ENCODE measurements at regions not wholly inside any gene's neighbourhood (a gene's known extent, or its start where the extent isn't known, plus 50 kb on each side); places are given as distances from the start of the nearest gene placed in this dataset.

DNA sequence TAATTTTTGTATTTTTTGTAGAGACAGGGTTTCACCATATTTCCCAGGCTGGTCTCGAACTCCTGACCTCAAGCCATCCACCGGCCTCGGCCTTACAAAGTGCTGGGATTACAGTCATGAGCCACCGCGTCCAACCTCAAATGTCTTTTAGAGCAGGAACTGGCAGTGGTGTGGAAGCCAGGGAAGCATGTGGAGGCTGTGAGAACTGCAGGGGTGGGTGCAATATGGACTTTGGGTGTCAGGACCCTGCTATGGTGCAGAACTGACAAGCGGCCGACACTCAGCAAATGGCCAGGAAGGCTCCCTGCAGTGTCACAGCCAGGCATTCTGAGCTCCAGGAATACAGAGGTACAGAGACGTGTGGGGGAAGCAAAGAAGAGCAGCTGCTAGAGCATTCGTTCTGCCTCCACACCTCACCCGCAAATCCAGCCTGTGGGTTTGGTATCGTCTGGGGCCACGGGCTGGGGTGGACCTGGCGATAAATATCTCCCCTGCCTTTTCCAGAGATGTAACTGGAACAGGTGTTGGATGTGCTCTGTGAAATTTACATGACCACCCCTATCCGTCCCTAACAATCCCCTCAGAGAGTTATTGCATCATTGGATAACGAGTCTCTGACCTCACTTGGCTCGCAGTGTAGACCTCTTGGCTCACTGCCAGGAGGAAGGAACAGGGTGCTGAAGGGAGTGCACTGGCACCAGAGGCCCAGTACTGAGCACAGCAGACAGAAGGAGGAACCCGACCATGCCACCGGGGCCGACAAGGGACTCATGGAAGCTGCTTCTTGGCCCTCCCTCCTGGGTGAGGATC, 624.7 kb upstream of the B3GAT1 start:
- ATAC-seq, result no peak
- no peak for TF ChIP-seq ZFP30 (CRISPR knock-in tag; IDR thresholded peaks at IDR 0.05)
- TF ChIP-seq PPARA (CRISPR knock-in tag; IDR thresholded peaks at IDR 0.05; ENCODE audit: borderline replicate concordance), result no peak
- no peak for TF ChIP-seq ISL1 (CRISPR knock-in tag; IDR thresholded peaks at IDR 0.05)
- no peak for TF ChIP-seq ZNF70 (CRISPR knock-in tag; IDR thresholded peaks at IDR 0.05)
- no peak for TF ChIP-seq ZNF565 (CRISPR knock-in tag; conservative IDR thresholded peaks at IDR 0.05; ENCODE audit: low read depth)
- TF ChIP-seq, protein P1, sequence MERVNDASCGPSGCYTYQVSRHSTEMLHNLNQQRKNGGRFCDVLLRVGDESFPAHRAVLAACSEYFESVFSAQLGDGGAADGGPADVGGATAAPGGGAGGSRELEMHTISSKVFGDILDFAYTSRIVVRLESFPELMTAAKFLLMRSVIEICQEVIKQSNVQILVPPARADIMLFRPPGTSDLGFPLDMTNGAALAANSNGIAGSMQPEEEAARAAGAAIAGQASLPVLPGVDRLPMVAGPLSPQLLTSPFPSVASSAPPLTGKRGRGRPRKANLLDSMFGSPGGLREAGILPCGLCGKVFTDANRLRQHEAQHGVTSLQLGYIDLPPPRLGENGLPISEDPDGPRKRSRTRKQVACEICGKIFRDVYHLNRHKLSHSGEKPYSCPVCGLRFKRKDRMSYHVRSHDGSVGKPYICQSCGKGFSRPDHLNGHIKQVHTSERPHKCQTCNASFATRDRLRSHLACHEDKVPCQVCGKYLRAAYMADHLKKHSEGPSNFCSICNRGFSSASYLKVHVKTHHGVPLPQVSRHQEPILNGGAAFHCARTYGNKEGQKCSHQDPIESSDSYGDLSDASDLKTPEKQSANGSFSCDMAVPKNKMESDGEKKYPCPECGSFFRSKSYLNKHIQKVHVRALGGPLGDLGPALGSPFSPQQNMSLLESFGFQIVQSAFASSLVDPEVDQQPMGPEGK (CRISPR knock-in tag; IDR thresholded peaks at IDR 0.05; ENCODE audit: borderline replicate concordance), result no peak
- no peak for TF ChIP-seq ZFP3 (CRISPR knock-in tag; IDR thresholded peaks at IDR 0.05)
- no peak for TF ChIP-seq BACH2 (CRISPR knock-in tag; IDR thresholded peaks at IDR 0.05; ENCODE audit: borderline replicate concordance)
- TF ChIP-seq ESRRG (CRISPR knock-in tag; IDR thresholded peaks at IDR 0.05), result no peak

DNA sequence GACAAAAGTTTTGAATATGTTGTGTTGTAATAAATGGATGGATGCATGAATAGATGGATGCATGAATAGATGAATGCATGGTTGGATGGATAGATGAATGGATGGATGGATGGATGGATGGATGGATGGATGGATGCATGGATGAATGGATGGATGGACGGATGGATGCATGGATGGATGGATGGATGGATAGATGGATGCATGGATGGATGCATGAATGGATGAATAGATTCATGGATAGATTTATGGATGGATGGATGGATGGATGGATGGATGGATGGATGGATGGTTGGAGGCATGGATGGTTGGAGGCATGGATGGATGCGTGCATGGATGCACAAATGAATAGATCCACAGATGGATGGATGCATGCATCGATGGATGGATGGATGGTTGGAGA, 623.2 kb upstream of the B3GAT1 start:
- TF ChIP-seq ZNF8 (CRISPR knock-in tag; IDR thresholded peaks at IDR 0.05), result no peak
- no peak for TF ChIP-seq ESRRG (CRISPR knock-in tag; IDR thresholded peaks at IDR 0.05)
- TF ChIP-seq RARB (CRISPR knock-in tag; IDR thresholded peaks at IDR 0.05), result no peak
- TF ChIP-seq, protein P2, sequence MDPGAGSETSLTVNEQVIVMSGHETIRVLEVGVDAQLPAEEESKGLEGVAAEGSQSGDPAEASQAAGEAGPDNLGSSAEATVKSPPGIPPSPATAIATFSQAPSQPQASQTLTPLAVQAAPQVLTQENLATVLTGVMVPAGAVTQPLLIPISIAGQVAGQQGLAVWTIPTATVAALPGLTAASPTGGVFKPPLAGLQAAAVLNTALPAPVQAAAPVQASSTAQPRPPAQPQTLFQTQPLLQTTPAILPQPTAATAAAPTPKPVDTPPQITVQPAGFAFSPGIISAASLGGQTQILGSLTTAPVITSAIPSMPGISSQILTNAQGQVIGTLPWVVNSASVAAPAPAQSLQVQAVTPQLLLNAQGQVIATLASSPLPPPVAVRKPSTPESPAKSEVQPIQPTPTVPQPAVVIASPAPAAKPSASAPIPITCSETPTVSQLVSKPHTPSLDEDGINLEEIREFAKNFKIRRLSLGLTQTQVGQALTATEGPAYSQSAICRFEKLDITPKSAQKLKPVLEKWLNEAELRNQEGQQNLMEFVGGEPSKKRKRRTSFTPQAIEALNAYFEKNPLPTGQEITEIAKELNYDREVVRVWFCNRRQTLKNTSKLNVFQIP (CRISPR knock-in tag; IDR thresholded peaks at IDR 0.05; ENCODE audit: borderline replicate concordance, low read depth), result no peak
- no peak for TF ChIP-seq ZC3H10 (CRISPR knock-in tag; IDR thresholded peaks at IDR 0.05)
- TF ChIP-seq, protein P3, sequence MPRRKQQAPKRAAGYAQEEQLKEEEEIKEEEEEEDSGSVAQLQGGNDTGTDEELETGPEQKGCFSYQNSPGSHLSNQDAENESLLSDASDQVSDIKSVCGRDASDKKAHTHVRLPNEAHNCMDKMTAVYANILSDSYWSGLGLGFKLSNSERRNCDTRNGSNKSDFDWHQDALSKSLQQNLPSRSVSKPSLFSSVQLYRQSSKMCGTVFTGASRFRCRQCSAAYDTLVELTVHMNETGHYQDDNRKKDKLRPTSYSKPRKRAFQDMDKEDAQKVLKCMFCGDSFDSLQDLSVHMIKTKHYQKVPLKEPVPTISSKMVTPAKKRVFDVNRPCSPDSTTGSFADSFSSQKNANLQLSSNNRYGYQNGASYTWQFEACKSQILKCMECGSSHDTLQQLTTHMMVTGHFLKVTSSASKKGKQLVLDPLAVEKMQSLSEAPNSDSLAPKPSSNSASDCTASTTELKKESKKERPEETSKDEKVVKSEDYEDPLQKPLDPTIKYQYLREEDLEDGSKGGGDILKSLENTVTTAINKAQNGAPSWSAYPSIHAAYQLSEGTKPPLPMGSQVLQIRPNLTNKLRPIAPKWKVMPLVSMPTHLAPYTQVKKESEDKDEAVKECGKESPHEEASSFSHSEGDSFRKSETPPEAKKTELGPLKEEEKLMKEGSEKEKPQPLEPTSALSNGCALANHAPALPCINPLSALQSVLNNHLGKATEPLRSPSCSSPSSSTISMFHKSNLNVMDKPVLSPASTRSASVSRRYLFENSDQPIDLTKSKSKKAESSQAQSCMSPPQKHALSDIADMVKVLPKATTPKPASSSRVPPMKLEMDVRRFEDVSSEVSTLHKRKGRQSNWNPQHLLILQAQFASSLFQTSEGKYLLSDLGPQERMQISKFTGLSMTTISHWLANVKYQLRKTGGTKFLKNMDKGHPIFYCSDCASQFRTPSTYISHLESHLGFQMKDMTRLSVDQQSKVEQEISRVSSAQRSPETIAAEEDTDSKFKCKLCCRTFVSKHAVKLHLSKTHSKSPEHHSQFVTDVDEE (CRISPR knock-in tag; IDR thresholded peaks at IDR 0.05), result no peak
- TF ChIP-seq, protein P4, sequence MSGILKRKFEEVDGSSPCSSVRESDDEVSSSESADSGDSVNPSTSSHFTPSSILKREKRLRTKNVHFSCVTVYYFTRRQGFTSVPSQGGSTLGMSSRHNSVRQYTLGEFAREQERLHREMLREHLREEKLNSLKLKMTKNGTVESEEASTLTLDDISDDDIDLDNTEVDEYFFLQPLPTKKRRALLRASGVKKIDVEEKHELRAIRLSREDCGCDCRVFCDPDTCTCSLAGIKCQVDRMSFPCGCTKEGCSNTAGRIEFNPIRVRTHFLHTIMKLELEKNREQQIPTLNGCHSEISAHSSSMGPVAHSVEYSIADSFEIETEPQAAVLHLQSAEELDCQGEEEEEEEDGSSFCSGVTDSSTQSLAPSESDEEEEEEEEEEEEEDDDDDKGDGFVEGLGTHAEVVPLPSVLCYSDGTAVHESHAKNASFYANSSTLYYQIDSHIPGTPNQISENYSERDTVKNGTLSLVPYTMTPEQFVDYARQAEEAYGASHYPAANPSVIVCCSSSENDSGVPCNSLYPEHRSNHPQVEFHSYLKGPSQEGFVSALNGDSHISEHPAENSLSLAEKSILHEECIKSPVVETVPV (CRISPR knock-in tag; IDR thresholded peaks at IDR 0.05), result no peak
- TF ChIP-seq TCF4 (CRISPR knock-in tag; IDR thresholded peaks at IDR 0.05; ENCODE audit: borderline replicate concordance), result no peak
- TF ChIP-seq, protein P5, sequence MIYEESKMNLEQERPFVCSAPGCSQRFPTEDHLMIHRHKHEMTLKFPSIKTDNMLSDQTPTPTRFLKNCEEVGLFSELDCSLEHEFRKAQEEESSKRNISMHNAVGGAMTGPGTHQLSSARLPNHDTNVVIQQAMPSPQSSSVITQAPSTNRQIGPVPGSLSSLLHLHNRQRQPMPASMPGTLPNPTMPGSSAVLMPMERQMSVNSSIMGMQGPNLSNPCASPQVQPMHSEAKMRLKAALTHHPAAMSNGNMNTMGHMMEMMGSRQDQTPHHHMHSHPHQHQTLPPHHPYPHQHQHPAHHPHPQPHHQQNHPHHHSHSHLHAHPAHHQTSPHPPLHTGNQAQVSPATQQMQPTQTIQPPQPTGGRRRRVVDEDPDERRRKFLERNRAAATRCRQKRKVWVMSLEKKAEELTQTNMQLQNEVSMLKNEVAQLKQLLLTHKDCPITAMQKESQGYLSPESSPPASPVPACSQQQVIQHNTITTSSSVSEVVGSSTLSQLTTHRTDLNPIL (CRISPR knock-in tag; IDR thresholded peaks at IDR 0.05; ENCODE audit: low read depth), result no peak
- TF ChIP-seq ISL1 (CRISPR knock-in tag; IDR thresholded peaks at IDR 0.05), result no peak
- TF ChIP-seq ZFP3 (CRISPR knock-in tag; IDR thresholded peaks at IDR 0.05), result no peak
- TF ChIP-seq TOX (CRISPR knock-in tag; IDR thresholded peaks at IDR 0.05; ENCODE audit: borderline replicate concordance), result no peak
- TF ChIP-seq ZNF565 (CRISPR knock-in tag; conservative IDR thresholded peaks at IDR 0.05; ENCODE audit: low read depth), result no peak
- no peak for TF ChIP-seq GLIS3 (CRISPR knock-in tag; IDR thresholded peaks at IDR 0.05)
- no peak for TF ChIP-seq BACH2 (CRISPR knock-in tag; IDR thresholded peaks at IDR 0.05; ENCODE audit: borderline replicate concordance)
- TF ChIP-seq, protein P1 (CRISPR knock-in tag; IDR thresholded peaks at IDR 0.05; ENCODE audit: borderline replicate concordance), result no peak

More for the DNA sequence above, 623.2 kb upstream of the B3GAT1 start:
- no peak for ATAC-seq
